K562 (cell line): ENCODE measurements at regions not wholly inside any gene's neighbourhood (a gene's known extent, or its start where the extent isn't known, plus 50 kb on each side); places are given as distances from the start of the nearest gene placed in this dataset.
A peak's percentile ranks its signal among the peaks of the same experiment; 100 is the strongest.

Experiments used
- HMG20A ChIP-seq: fragments of 450-650 bp; formaldehyde crosslinking; conservative IDR thresholded peaks from 2 replicates; pipeline ENCODE4 v1.4.0; 2020; ENCODE audit warnings: mild to moderate bottlenecking, mixed read lengths
- MECOM ChIP-seq: fragments of 250-450 bp; sonication (Bioruptor Pico); IDR thresholded peaks from 2 replicates; pipeline ENCODE4 v1.8.0; 2022; ENCODE audit warnings: inconsistent platforms
- REST ChIP-seq, 2 experiments: fragments of 450-650 bp; formaldehyde crosslinking in 1 of 2; IDR thresholded peaks; 2 replicates each; pipeline versions ENCODE4 v1.4.0 to v1.6.1; 2014 to 2020; ENCODE audit warnings: mild to moderate bottlenecking in 2 of 2, borderline replicate concordance in 1 of 2, low read depth in 1 of 2
- WHSC1 ChIP-seq: IDR thresholded peaks from one replicate; pipeline ENCODE4 v1.6.1; 2012; ENCODE audit warnings: low read length, control low read depth, inconsistent platforms
- ZBTB17 ChIP-seq: fragments of 450-650 bp; formaldehyde crosslinking; IDR thresholded peaks from 2 replicates; pipeline ENCODE4 v1.4.0; 2020; ENCODE audit warnings: mild to moderate bottlenecking
- ZEB2 ChIP-seq: fragments of 450-650 bp; IDR thresholded peaks from 2 replicates; pipeline ENCODE4 v1.6.1; 2016
- ZNF766 ChIP-seq: fragments of 200-800 bp; sonication (Bioruptor generic); conservative IDR thresholded peaks from 2 replicates; pipeline ENCODE4 v1.6.1; 2016; ENCODE audit warnings: missing genetic modification characterization, missing compliant biosample characterization
- ZNF780A ChIP-seq: fragments of 250-450 bp; sonication (Bioruptor Pico); IDR thresholded peaks from 2 replicates; pipeline ENCODE4 v1.5.0; 2021; ENCODE audit warnings: mild to moderate bottlenecking
- TF ChIP-seq, protein P1 (sequence below): fragments of 450-650 bp; IDR thresholded peaks from 2 replicates; pipeline ENCODE4 v1.6.1; 2016; ENCODE audit warnings: mild to moderate bottlenecking, moderate library complexity

DNA sequence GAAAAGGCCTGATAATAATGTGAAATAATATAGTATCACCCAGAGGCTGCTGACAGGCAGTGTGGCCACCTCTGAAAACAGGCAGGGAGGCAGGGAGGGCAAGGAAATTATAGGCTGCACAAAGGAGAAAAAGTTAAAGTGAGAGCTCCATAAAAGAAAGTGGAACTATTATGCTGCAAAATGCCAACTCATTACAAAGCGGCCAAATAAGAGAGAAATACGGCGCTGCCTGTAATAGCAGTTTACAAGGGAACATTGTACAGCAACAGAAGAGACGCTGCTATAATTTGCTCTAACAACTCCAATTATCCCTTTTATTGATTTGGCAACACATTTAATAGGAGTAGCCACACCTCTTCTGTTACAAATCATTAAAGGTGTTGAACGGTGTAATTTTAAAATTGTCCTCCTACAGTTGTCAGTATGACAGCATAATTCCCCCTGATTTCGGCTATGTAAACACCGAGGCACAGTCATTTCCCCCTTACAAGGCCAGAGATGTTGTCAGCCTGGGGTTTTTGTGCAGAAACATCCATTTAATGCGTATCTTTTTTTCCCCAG, 120.3 kb downstream of the MRM1 start (continued):
- TF ChIP-seq HMG20A (CRISPR knock-in tag) (no peak), WHSC1 (no peak), ZNF780A (CRISPR knock-in tag) (no peak), REST (IDR thresholded peaks at IDR 0.05; ENCODE audit: borderline replicate concordance) (no peak), REST (CRISPR knock-in tag; IDR thresholded peaks at IDR 0.05; ENCODE audit: low read depth) (no peak), ZEB2 (0 out of 2 replicates have a peak, but pooled peaks have one; percentile 13), ZBTB17 (no peak), MECOM (CRISPR knock-in tag) (no peak), ZNF766 (CRISPR knock-in tag) (no peak)
- TF ChIP-seq, protein P1, sequence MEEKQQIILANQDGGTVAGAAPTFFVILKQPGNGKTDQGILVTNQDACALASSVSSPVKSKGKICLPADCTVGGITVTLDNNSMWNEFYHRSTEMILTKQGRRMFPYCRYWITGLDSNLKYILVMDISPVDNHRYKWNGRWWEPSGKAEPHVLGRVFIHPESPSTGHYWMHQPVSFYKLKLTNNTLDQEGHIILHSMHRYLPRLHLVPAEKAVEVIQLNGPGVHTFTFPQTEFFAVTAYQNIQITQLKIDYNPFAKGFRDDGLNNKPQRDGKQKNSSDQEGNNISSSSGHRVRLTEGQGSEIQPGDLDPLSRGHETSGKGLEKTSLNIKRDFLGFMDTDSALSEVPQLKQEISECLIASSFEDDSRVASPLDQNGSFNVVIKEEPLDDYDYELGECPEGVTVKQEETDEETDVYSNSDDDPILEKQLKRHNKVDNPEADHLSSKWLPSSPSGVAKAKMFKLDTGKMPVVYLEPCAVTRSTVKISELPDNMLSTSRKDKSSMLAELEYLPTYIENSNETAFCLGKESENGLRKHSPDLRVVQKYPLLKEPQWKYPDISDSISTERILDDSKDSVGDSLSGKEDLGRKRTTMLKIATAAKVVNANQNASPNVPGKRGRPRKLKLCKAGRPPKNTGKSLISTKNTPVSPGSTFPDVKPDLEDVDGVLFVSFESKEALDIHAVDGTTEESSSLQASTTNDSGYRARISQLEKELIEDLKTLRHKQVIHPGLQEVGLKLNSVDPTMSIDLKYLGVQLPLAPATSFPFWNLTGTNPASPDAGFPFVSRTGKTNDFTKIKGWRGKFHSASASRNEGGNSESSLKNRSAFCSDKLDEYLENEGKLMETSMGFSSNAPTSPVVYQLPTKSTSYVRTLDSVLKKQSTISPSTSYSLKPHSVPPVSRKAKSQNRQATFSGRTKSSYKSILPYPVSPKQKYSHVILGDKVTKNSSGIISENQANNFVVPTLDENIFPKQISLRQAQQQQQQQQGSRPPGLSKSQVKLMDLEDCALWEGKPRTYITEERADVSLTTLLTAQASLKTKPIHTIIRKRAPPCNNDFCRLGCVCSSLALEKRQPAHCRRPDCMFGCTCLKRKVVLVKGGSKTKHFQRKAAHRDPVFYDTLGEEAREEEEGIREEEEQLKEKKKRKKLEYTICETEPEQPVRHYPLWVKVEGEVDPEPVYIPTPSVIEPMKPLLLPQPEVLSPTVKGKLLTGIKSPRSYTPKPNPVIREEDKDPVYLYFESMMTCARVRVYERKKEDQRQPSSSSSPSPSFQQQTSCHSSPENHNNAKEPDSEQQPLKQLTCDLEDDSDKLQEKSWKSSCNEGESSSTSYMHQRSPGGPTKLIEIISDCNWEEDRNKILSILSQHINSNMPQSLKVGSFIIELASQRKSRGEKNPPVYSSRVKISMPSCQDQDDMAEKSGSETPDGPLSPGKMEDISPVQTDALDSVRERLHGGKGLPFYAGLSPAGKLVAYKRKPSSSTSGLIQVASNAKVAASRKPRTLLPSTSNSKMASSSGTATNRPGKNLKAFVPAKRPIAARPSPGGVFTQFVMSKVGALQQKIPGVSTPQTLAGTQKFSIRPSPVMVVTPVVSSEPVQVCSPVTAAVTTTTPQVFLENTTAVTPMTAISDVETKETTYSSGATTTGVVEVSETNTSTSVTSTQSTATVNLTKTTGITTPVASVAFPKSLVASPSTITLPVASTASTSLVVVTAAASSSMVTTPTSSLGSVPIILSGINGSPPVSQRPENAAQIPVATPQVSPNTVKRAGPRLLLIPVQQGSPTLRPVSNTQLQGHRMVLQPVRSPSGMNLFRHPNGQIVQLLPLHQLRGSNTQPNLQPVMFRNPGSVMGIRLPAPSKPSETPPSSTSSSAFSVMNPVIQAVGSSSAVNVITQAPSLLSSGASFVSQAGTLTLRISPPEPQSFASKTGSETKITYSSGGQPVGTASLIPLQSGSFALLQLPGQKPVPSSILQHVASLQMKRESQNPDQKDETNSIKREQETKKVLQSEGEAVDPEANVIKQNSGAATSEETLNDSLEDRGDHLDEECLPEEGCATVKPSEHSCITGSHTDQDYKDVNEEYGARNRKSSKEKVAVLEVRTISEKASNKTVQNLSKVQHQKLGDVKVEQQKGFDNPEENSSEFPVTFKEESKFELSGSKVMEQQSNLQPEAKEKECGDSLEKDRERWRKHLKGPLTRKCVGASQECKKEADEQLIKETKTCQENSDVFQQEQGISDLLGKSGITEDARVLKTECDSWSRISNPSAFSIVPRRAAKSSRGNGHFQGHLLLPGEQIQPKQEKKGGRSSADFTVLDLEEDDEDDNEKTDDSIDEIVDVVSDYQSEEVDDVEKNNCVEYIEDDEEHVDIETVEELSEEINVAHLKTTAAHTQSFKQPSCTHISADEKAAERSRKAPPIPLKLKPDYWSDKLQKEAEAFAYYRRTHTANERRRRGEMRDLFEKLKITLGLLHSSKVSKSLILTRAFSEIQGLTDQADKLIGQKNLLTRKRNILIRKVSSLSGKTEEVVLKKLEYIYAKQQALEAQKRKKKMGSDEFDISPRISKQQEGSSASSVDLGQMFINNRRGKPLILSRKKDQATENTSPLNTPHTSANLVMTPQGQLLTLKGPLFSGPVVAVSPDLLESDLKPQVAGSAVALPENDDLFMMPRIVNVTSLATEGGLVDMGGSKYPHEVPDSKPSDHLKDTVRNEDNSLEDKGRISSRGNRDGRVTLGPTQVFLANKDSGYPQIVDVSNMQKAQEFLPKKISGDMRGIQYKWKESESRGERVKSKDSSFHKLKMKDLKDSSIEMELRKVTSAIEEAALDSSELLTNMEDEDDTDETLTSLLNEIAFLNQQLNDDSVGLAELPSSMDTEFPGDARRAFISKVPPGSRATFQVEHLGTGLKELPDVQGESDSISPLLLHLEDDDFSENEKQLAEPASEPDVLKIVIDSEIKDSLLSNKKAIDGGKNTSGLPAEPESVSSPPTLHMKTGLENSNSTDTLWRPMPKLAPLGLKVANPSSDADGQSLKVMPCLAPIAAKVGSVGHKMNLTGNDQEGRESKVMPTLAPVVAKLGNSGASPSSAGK: no peak
